ENCODE measurements at regions not wholly inside any gene's neighbourhood (a gene's known extent, or its start where the extent isn't known, plus 50 kb on each side); places are given as distances from the start of the nearest gene placed in this dataset.

DNA sequence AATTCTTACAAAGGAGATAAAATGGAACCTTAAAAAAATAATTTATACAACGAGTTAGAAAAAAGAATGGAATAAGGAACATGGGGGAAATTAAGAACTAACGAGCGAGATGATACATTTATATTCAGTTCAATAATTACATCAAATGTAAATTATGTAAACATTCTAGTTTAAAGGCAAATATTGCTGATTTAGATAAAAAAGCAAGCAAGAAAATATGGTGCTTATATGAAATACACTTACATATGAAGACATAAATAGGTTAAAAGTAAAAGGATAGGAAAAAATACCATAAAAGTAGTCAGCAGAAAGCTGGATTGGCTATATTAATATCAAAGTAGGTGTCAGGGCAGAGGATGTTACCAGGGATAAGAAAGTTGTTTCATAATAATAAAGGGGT lies 127.0 kb upstream of the AHR start:
- ChIA-PET POLR2A (no interaction called here), CTCF (no interaction called here)
- DNase-seq (ENCODE audit: low read depth): no peak

DNA sequence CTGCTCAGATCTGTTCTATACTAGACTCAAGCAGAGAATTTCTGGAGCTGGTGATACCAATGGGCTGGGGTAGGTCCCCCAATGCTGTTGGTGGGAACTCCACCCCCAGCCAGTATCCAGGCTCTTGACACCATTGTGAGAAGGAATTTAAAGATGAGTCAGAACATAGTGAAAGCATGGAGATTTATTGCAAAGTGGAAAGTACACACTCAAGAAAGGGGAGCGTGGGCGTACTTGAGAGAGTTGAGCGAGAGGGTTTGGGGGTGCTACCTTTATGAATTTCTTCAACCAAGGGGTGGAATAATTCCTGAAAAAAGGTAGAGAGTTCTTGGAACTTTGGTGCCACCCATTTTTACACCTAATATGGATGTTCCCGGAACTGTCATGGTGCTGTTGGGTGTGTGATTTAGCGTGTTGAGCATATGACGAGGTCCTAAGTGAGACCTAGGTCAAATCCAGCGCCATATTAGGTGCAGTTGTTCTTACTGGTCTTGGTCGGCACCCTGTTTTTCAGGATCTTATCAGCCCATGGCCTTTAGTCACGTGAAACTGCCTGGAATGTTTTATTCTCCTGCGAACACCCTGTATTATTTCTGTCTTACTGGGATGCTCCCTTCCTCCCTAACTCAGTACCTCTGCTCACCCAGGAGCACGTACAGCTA lies 122.0 kb upstream of the AHR start:
- TF ChIP-seq, protein P1, sequence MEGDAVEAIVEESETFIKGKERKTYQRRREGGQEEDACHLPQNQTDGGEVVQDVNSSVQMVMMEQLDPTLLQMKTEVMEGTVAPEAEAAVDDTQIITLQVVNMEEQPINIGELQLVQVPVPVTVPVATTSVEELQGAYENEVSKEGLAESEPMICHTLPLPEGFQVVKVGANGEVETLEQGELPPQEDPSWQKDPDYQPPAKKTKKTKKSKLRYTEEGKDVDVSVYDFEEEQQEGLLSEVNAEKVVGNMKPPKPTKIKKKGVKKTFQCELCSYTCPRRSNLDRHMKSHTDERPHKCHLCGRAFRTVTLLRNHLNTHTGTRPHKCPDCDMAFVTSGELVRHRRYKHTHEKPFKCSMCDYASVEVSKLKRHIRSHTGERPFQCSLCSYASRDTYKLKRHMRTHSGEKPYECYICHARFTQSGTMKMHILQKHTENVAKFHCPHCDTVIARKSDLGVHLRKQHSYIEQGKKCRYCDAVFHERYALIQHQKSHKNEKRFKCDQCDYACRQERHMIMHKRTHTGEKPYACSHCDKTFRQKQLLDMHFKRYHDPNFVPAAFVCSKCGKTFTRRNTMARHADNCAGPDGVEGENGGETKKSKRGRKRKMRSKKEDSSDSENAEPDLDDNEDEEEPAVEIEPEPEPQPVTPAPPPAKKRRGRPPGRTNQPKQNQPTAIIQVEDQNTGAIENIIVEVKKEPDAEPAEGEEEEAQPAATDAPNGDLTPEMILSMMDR (IDR thresholded peaks at IDR 0.05; ENCODE audit: insufficient read depth, low read depth, low read length): no peak
- POLR2A ChIA-PET: no interaction called here
- no peak for DNase-seq (ENCODE audit: low read depth)
- CTCF ChIA-PET: no interaction called here
- Histone ChIP-seq H3K4me3 (ENCODE audit: low read depth, low read length) (no peak overlapping the region), H3K27me3 (ENCODE audit: control insufficient read depth, insufficient read depth, low read length) (no peaks in the 10 kb centered on the region), H3K36me3 (ENCODE audit: control insufficient read depth, insufficient read depth, low read length) (no peaks in the 10 kb centered on the region)

More for the DNA sequence above, 127.0 kb upstream of the AHR start:
- TF ChIP-seq, protein P1 (IDR thresholded peaks at IDR 0.05; ENCODE audit: insufficient read depth, low read depth, low read length): no peak
- Histone ChIP-seq H3K27me3 (ENCODE audit: control insufficient read depth, insufficient read depth, low read length) (no peaks in the 10 kb centered on the region), H3K36me3 (ENCODE audit: control insufficient read depth, insufficient read depth, low read length) (no peaks in the 10 kb centered on the region), H3K4me3 (ENCODE audit: low read depth, low read length) (no peak overlapping the region)

DNA sequence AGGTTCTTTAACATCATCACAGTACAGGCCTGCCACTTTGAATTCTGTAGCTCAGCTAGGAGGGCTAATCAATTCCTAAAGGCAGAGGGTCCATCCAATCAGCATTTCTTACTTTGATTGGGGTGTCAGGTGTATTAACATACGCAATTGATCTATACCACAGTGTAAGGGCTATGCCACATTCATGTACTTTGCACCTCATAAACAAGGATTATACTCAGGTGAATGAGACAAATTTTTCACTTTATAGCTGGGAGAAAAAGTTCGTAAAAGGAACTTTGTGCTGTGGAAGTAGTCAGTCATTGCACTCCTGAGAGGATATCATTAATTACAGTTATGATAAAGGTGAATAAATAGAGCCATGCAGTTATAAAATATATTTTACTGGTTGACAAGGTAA lies 119.9 kb upstream of the AHR start:
- Histone ChIP-seq H3K36me3 (ENCODE audit: control insufficient read depth, insufficient read depth, low read length) (no peaks in the 10 kb centered on the region), H3K4me3 (ENCODE audit: low read depth, low read length) (no peak overlapping the region), H3K27me3 (ENCODE audit: control insufficient read depth, insufficient read depth, low read length) (no peaks in the 10 kb centered on the region)
- CTCF ChIA-PET: interaction anchor here (1.3 kb wide), 1 partner anchor 72 kb away, joined by 4 read pairs; no protein-coding TSS in a partner anchor
- POLR2A ChIA-PET: no interaction called here
- TF ChIP-seq, protein P1 (IDR thresholded peaks at IDR 0.05; ENCODE audit: insufficient read depth, low read depth, low read length): no peak
- DNase-seq (ENCODE audit: low read depth): no peak

DNA sequence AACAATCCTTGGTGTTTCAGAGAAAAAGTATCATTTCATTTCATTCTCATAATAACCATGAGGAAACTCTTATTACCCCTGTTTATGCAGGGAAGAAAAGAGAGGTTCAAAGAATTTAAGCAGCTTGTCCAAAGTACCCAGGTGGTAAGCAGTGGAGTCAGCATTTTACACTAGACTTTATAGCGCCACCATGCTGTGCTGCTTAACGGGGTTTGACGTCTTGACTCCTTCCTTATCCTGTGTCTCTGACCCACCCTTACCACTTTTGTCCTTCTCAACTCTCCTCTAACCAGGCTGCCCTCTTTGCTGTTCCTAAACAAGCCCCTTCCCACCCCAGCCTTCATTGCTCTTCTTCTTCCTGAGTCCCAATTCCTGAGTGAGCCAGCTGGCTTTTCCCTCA lies 117.0 kb upstream of the AHR start:
- no peaks in the 10 kb centered on the region for H3K27me3 ChIP-seq (ENCODE audit: control insufficient read depth, insufficient read depth, low read length)
- ChIA-PET CTCF (no interaction called here), POLR2A (no interaction called here)
- TF ChIP-seq, protein P1 (IDR thresholded peaks at IDR 0.05; ENCODE audit: insufficient read depth, low read depth, low read length): no peak
- no peaks in the 10 kb centered on the region for H3K36me3 ChIP-seq (ENCODE audit: control insufficient read depth, insufficient read depth, low read length)
- no peak overlapping the region for H3K4me3 ChIP-seq (ENCODE audit: low read depth, low read length)
- DNase-seq (ENCODE audit: low read depth): no peak

DNA sequence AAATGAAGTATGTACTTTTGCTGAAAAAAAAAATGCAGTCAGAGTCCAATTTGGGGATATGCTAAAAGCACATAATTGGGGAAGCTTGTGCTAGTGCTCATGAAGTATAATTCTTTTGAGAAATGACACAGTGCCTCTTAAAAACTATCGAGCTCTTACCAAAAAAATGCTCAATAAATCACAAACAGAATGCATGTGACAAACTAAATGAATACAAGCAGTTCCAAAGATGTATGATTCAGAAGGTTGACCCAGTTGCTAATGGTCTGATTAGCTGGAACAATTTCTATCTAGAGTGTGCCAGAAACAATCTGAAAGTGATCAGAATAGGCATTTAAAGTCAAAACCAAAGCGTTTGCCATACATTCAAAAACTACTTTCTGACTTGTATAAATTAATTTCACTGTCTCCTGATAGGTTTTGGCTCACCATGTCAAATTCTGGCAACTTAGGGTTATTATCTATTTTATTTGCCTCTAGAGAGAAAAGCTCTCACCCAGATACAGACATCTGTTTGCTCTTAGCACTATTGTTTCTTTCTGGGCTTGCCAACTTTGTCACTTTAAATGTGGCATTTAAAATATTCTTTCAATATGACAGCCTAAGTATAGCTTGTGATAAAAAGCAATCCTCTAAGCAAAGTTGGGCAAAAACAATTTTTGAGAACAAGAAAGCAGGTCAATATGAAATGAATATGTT lies 114.7 kb upstream of the AHR start:
- H3K36me3 ChIP-seq (ENCODE audit: control insufficient read depth, insufficient read depth, low read length): no peaks in the 10 kb centered on the region
- ChIA-PET POLR2A (no interaction called here), CTCF (interaction anchor here (3.4 kb wide), 1 partner anchor 12 kb away, joined by 8 read pairs; no protein-coding TSS in a partner anchor)
- TF ChIP-seq, protein P1 (IDR thresholded peaks at IDR 0.05; ENCODE audit: insufficient read depth, low read depth, low read length): no peak
- H3K4me3 ChIP-seq (ENCODE audit: low read depth, low read length): no peak overlapping the region
- H3K27me3 ChIP-seq (ENCODE audit: control insufficient read depth, insufficient read depth, low read length): no peaks in the 10 kb centered on the region
- peak; percentile 38 for DNase-seq (ENCODE audit: low read depth)
